ENCODE measurements at regions not wholly inside any gene's neighbourhood (a gene's known extent, or its start where the extent isn't known, plus 50 kb on each side); places are given as distances from the start of the nearest gene placed in this dataset.

DNA sequence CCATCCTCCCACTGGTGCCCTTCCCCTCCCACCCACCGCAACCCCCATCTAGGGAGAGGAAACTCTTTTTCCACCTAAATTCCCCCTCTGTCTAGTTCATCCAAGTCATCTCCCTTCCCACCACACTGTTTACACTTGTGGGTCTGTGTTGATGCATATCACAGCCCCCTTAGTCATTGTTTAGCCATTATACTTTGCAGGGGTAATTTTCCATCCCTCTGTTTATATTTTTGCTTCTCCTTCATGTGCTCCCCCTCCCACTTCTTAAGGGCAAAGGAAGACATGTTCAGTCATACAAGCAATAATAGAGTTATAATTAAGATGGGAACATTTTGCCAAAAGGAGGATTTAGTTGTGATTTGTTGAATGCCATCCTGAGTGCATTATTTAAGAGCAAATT lies 187.8 kb upstream of the TNP1 start:
- Histone ChIP-seq H3K27ac (ENCODE audit: low read depth, low read length) (no peak overlapping the region), H3K18ac (ENCODE audit: low read length) (no peak overlapping the region), H3K23ac (ENCODE audit: low read length) (no peak overlapping the region), H3K4me3 (ENCODE audit: low read length) (no peak overlapping the region), H3K4me1 (ENCODE audit: control insufficient read depth, low read depth, low read length) (no peaks in the 10 kb centered on the region), H3K9ac (ENCODE audit: low read length) (no peak overlapping the region), H4K5ac (ENCODE audit: low read length) (no peak overlapping the region), H3K79me2 (ENCODE audit: control insufficient read depth, insufficient read depth, low read length) (no peaks in the 10 kb centered on the region), H2AK5ac (ENCODE audit: low read length) (no peak overlapping the region), H3K36me3 (ENCODE audit: control insufficient read depth, insufficient read depth, low read length) (no peaks in the 10 kb centered on the region), H2BK15ac (replicated peaks; ENCODE audit: low read depth) (no peak overlapping the region), H3K56ac (ENCODE audit: low read length) (no peak overlapping the region), H3K4me2 (ENCODE audit: low read length) (no peak overlapping the region), H2BK5ac (ENCODE audit: low read length) (no peak overlapping the region), H3K79me1 (ENCODE audit: low read length) (no peaks in the 10 kb centered on the region), H3K27me3 (ENCODE audit: insufficient read depth, low read length, poor library complexity) (no peaks in the 10 kb centered on the region), H4K8ac (ENCODE audit: low read depth, low read length) (no peak overlapping the region), H2BK120ac (ENCODE audit: low read depth, low read length) (no peak overlapping the region), H3K4ac (ENCODE audit: low read depth, low read length) (no peak overlapping the region)
- WGBS (ENCODE audit: extremely low coverage, insufficient coverage, low lambda C conversion rate) = no CpG with 5 or more reads among the region's 1 CpG
- DNase-seq = no peak

DNA sequence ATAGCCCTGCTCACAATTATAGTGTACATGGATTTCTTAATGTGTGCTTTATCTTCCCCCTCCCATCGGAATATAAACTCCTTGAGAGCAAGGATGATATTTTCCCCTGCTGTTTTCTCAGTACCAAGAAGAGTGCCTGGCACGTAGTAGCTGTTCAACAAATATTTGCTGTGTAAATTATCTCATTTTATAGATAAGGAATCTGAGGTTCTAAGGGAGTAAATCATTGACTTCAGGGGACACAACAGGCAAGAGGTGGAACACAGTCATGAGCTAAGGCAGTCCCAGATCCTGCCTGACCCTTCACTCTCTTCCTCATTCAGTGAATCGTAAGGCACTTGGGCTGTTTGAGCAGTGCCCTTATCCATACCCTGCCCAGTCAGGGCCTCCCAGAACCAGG lies 187.3 kb upstream of the TNP1 start:
- DNase-seq = no peak
- Histone ChIP-seq H2BK15ac (replicated peaks; ENCODE audit: low read depth) (no peak overlapping the region), H3K9ac (ENCODE audit: low read length) (no peak overlapping the region), H3K79me1 (ENCODE audit: low read length) (no peaks in the 10 kb centered on the region), H3K27ac (ENCODE audit: low read depth, low read length) (no peak overlapping the region), H3K4ac (ENCODE audit: low read depth, low read length) (no peak overlapping the region), H4K8ac (ENCODE audit: low read depth, low read length) (no peak overlapping the region), H4K5ac (ENCODE audit: low read length) (no peak overlapping the region), H2BK5ac (ENCODE audit: low read length) (no peak overlapping the region), H3K27me3 (ENCODE audit: insufficient read depth, low read length, poor library complexity) (no peaks in the 10 kb centered on the region), H3K4me2 (ENCODE audit: low read length) (no peak overlapping the region), H3K56ac (ENCODE audit: low read length) (no peak overlapping the region), H3K36me3 (ENCODE audit: control insufficient read depth, insufficient read depth, low read length) (no peaks in the 10 kb centered on the region), H3K4me3 (ENCODE audit: low read length) (no peak overlapping the region), H2AK5ac (ENCODE audit: low read length) (no peak overlapping the region), H3K23ac (ENCODE audit: low read length) (no peak overlapping the region), H2BK120ac (ENCODE audit: low read depth, low read length) (no peak overlapping the region), H3K79me2 (ENCODE audit: control insufficient read depth, insufficient read depth, low read length) (no peaks in the 10 kb centered on the region), H3K4me1 (ENCODE audit: control insufficient read depth, low read depth, low read length) (no peaks in the 10 kb centered on the region), H3K18ac (ENCODE audit: low read length) (no peak overlapping the region)
- no CpG with 5 or more reads among the region's 3 CpGs for WGBS (ENCODE audit: extremely low coverage, insufficient coverage, low lambda C conversion rate)

DNA sequence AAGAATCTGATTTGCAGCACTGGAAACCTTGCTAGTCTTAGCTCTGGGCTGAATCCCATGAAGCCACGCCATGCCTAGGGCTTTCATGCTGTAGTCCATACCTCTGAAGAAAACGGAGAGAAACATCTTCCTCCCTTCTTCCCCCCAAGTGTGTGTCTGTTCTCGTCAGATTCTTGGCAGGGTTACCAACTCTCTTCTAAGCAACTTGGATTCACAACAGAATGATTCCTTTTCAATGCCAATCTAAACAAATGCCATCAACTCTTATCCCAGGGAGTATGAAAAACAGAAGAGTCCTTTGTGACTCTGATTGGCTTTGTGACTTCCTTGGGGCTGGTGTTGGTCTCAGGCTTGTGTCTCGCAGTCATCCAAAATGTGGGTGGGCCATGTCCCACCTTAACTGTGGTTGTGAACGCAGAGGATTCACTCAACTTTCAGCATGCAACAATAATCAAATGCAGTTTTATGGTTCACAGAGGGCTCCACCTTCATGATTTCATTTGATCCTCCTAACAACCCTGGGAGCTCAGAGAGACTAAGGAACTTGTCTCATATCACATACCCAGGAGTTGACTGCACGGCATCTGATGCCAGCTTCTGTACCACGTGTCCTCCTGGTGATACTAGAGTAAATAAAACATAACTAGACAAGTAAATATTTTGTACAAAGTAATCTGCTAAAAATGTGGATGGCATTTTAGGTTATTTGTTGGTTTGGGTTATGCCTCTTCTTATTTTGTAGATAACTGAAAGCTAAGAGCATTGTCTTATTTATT lies 186.0 kb upstream of the TNP1 start:
- Histone ChIP-seq H2AK5ac (ENCODE audit: low read length) (no peak overlapping the region), H3K36me3 (ENCODE audit: control insufficient read depth, insufficient read depth, low read length) (no peaks in the 10 kb centered on the region), H3K79me2 (ENCODE audit: control insufficient read depth, insufficient read depth, low read length) (no peaks in the 10 kb centered on the region), H3K27me3 (ENCODE audit: insufficient read depth, low read length, poor library complexity) (no peaks in the 10 kb centered on the region), H2BK15ac (replicated peaks; ENCODE audit: low read depth) (no peak overlapping the region), H3K79me1 (ENCODE audit: low read length) (no peaks in the 10 kb centered on the region), H3K4ac (ENCODE audit: low read depth, low read length) (no peak overlapping the region), H3K4me2 (ENCODE audit: low read length) (no peak overlapping the region), H3K4me1 (ENCODE audit: control insufficient read depth, low read depth, low read length) (no peaks in the 10 kb centered on the region), H3K56ac (ENCODE audit: low read length) (no peak overlapping the region), H4K8ac (ENCODE audit: low read depth, low read length) (no peak overlapping the region), H3K9ac (ENCODE audit: low read length) (no peak overlapping the region), H3K27ac (ENCODE audit: low read depth, low read length) (no peak overlapping the region), H2BK120ac (ENCODE audit: low read depth, low read length) (no peak overlapping the region), H3K23ac (ENCODE audit: low read length) (no peak overlapping the region), H3K18ac (ENCODE audit: low read length) (no peak overlapping the region), H2BK5ac (ENCODE audit: low read length) (no peak overlapping the region), H3K4me3 (ENCODE audit: low read length) (no peak overlapping the region), H4K5ac (ENCODE audit: low read length) (no peak overlapping the region)
- DNase-seq = no peak
- WGBS (ENCODE audit: extremely low coverage, insufficient coverage, low lambda C conversion rate) = no CpG with 5 or more reads among the region's 7 CpGs

DNA sequence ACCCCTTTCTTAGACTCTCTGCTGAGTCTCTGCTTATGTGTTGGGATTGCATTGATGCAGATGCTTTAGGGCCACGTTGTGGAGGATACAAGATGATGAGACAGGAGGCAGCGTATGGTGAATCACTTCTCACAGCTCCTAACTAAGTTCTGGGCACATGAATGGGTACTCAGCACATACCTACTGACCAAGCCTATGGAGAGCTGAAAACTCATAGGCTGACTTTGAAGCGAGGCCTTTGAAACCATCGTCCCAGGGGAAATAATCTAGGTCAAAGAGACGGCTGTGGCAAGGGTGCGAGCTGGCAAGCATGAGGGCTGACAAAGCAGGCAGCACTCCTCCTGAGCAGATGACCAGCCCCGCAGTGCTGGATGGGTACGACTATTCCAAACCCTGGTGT lies 180.2 kb upstream of the TNP1 start:
- Histone ChIP-seq H2BK5ac (ENCODE audit: low read length) (no peak overlapping the region), H2AK5ac (ENCODE audit: low read length) (no peak overlapping the region), H4K5ac (ENCODE audit: low read length) (no peak overlapping the region), H2BK15ac (replicated peaks; ENCODE audit: low read depth) (no peak overlapping the region), H3K23ac (ENCODE audit: low read length) (no peak overlapping the region), H3K18ac (ENCODE audit: low read length) (no peak overlapping the region), H3K79me2 (ENCODE audit: control insufficient read depth, insufficient read depth, low read length) (no peaks in the 10 kb centered on the region), H3K79me1 (ENCODE audit: low read length) (no peaks in the 10 kb centered on the region), H3K4me1 (ENCODE audit: control insufficient read depth, low read depth, low read length) (no peaks in the 10 kb centered on the region), H3K4ac (ENCODE audit: low read depth, low read length) (no peak overlapping the region), H3K4me3 (ENCODE audit: low read length) (no peak overlapping the region), H4K8ac (ENCODE audit: low read depth, low read length) (no peak overlapping the region), H3K56ac (ENCODE audit: low read length) (no peak overlapping the region), H3K27ac (ENCODE audit: low read depth, low read length) (no peak overlapping the region), H3K9ac (ENCODE audit: low read length) (no peak overlapping the region), H3K36me3 (ENCODE audit: control insufficient read depth, insufficient read depth, low read length) (no peaks in the 10 kb centered on the region), H2BK120ac (ENCODE audit: low read depth, low read length) (no peak overlapping the region), H3K4me2 (ENCODE audit: low read length) (no peak overlapping the region), H3K27me3 (ENCODE audit: insufficient read depth, low read length, poor library complexity) (no peaks in the 10 kb centered on the region)
- WGBS (ENCODE audit: extremely low coverage, insufficient coverage, low lambda C conversion rate) = no CpG with 5 or more reads among the region's 8 CpGs
- DNase-seq = no peak

DNA sequence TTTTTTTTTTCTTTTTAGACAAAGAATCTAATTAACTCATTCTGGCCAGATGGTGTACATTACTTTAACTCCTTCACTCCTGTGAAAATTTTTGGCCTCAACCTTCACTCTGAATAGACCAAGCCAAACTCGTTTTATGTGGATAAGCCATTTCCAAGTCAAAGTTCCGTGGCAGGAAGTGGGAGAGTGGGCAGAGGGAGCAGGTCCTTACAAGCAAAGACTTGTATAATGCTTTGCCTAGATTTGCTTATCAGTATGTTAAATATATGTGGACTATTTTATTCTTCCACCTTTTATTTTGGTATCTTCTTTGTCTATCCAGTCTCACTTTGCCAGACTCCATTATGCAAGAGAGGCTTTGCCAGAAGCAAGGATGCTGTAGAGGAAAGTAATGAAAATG lies 178.1 kb upstream of the TNP1 start:
- H3K56ac ChIP-seq (ENCODE audit: low read length) = no peak overlapping the region

DNA sequence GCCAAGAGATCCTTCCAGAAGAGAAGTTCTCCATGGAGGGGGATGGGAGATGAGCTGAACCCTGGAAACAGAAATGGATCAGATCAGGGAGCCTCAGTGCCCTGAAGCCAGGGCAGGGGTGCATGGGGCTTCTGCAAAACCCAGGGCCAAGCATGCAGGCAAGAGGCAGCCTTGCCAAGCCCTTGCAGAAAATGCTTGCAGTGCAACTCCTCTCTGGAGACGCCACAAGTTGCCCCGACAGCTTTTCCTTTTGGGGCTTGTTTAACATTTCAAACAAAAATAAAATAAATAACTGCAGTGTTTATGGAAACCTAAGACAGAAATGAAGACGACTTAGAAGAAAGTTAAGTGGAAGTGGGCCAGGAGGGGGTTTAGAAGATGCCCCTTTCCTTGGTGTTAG lies 177.5 kb upstream of the TNP1 start:
- H2AK5ac ChIP-seq (ENCODE audit: low read length) = no peak overlapping the region
- H3K56ac ChIP-seq (ENCODE audit: low read length) = no peak overlapping the region
- H3K4ac ChIP-seq (ENCODE audit: low read depth, low read length) = no peak overlapping the region
- H3K27ac ChIP-seq (ENCODE audit: low read depth, low read length) = no peak overlapping the region
- no peak overlapping the region for H3K4me2 ChIP-seq (ENCODE audit: low read length)
- no peak overlapping the region for H2BK15ac ChIP-seq (replicated peaks; ENCODE audit: low read depth)
- no peaks in the 10 kb centered on the region for H3K79me2 ChIP-seq (ENCODE audit: control insufficient read depth, insufficient read depth, low read length)
- H3K27me3 ChIP-seq (ENCODE audit: insufficient read depth, low read length, poor library complexity) = no peaks in the 10 kb centered on the region
- WGBS (ENCODE audit: extremely low coverage, insufficient coverage, low lambda C conversion rate) = no CpG with 5 or more reads among the region's 3 CpGs
- H3K23ac ChIP-seq (ENCODE audit: low read length) = no peak overlapping the region
- no peak overlapping the region for H4K5ac ChIP-seq (ENCODE audit: low read length)
- H4K8ac ChIP-seq (ENCODE audit: low read depth, low read length) = no peak overlapping the region
- no peak overlapping the region for H3K9ac ChIP-seq (ENCODE audit: low read length)
- no peaks in the 10 kb centered on the region for H3K4me1 ChIP-seq (ENCODE audit: control insufficient read depth, low read depth, low read length)
- no peaks in the 10 kb centered on the region for H3K36me3 ChIP-seq (ENCODE audit: control insufficient read depth, insufficient read depth, low read length)
- H3K18ac ChIP-seq (ENCODE audit: low read length) = no peak overlapping the region
- H3K79me1 ChIP-seq (ENCODE audit: low read length) = no peaks in the 10 kb centered on the region
- no peak overlapping the region for H2BK5ac ChIP-seq (ENCODE audit: low read length)
- DNase-seq = no peak
- no peak overlapping the region for H2BK120ac ChIP-seq (ENCODE audit: low read depth, low read length)
- H3K4me3 ChIP-seq (ENCODE audit: low read length) = no peak overlapping the region

More for the DNA sequence above, 178.1 kb upstream of the TNP1 start:
- Histone ChIP-seq H3K27ac (ENCODE audit: low read depth, low read length) (no peak overlapping the region), H3K9ac (ENCODE audit: low read length) (no peak overlapping the region), H4K5ac (ENCODE audit: low read length) (no peak overlapping the region), H2BK120ac (ENCODE audit: low read depth, low read length) (no peak overlapping the region), H3K4me2 (ENCODE audit: low read length) (no peak overlapping the region), H2AK5ac (ENCODE audit: low read length) (no peak overlapping the region), H3K23ac (ENCODE audit: low read length) (no peak overlapping the region), H3K27me3 (ENCODE audit: insufficient read depth, low read length, poor library complexity) (no peaks in the 10 kb centered on the region), H3K79me2 (ENCODE audit: control insufficient read depth, insufficient read depth, low read length) (no peaks in the 10 kb centered on the region), H3K18ac (ENCODE audit: low read length) (no peak overlapping the region), H3K4me1 (ENCODE audit: control insufficient read depth, low read depth, low read length) (no peaks in the 10 kb centered on the region), H3K4ac (ENCODE audit: low read depth, low read length) (no peak overlapping the region), H3K4me3 (ENCODE audit: low read length) (no peak overlapping the region), H3K79me1 (ENCODE audit: low read length) (no peaks in the 10 kb centered on the region), H3K36me3 (ENCODE audit: control insufficient read depth, insufficient read depth, low read length) (no peaks in the 10 kb centered on the region), H2BK5ac (ENCODE audit: low read length) (no peak overlapping the region), H2BK15ac (replicated peaks; ENCODE audit: low read depth) (no peak overlapping the region), H4K8ac (ENCODE audit: low read depth, low read length) (no peak overlapping the region)
- no CpG with 5 or more reads among the region's 2 CpGs for WGBS (ENCODE audit: extremely low coverage, insufficient coverage, low lambda C conversion rate)
- DNase-seq = no peak
